22Rv1 (cell line): ENCODE measurements at regions not wholly inside any gene's neighbourhood (a gene's known extent, or its start where the extent isn't known, plus 50 kb on each side); places are given as distances from the start of the nearest gene placed in this dataset.

ENCODE experiments used
- ZFX ChIP-seq: fragments of 450-650 bp; IDR thresholded peaks from 2 replicates; pipeline ENCODE4 v1.6.1; 2017; ENCODE audit warnings: antibody characterized with exemption, borderline replicate concordance
- TF ChIP-seq, protein P1 (sequence below): fragments of 450-650 bp; IDR thresholded peaks from 2 replicates; pipeline ENCODE4 v1.5.1; 2017; ENCODE audit warnings: mild to moderate bottlenecking

DNA sequence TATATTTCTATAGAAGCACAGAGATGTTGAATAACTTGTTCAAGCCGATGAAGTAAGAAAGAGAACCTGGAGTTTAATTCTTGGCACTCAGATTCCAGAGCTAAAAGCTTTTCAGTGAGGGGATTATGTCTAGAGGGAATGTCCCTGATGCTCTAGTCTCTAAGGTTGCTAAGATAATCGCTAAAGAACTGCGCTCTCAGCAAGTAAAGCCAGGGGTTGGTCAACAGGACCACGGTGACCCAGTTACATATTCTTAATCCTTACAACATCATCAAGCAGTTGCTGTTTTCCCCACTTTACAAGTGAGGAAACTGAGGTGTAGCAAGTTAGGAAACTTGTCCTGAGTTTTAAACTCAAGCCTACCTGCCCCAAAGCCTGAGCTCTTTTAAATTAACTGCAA lies 110.8 kb downstream of the DAD1 start:
- TF ChIP-seq, protein P1, sequence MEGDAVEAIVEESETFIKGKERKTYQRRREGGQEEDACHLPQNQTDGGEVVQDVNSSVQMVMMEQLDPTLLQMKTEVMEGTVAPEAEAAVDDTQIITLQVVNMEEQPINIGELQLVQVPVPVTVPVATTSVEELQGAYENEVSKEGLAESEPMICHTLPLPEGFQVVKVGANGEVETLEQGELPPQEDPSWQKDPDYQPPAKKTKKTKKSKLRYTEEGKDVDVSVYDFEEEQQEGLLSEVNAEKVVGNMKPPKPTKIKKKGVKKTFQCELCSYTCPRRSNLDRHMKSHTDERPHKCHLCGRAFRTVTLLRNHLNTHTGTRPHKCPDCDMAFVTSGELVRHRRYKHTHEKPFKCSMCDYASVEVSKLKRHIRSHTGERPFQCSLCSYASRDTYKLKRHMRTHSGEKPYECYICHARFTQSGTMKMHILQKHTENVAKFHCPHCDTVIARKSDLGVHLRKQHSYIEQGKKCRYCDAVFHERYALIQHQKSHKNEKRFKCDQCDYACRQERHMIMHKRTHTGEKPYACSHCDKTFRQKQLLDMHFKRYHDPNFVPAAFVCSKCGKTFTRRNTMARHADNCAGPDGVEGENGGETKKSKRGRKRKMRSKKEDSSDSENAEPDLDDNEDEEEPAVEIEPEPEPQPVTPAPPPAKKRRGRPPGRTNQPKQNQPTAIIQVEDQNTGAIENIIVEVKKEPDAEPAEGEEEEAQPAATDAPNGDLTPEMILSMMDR, result no peak
- TF ChIP-seq ZFX, result no peak
